Myocyte (in vitro differentiated cells): ENCODE measurements at regions not wholly inside any gene's neighbourhood (a gene's known extent, or its start where the extent isn't known, plus 50 kb on each side); places are given as distances from the start of the nearest gene placed in this dataset.

Experiments
- DNase-seq: peaks from one replicate; pipeline ENCODE4 v3.0.0-alpha.2; 2012; ENCODE audit warnings: low read depth

- DNase-seq: no peak
These were observed 115.1 kb upstream of the DAP start for GRCh38 chr5:10876006-10876744.

GRCh38 chr5:10875201-10875768, 114.3 kb upstream of the DAP start:
- DNase-seq: peak; percentile 20

- DNase-seq: no peak
These were observed 113.5 kb upstream of the DAP start for GRCh38 chr5:10874541-10874940.

GRCh38 chr5:10870791-10871190, 109.8 kb upstream of the DAP start:
- DNase-seq: no peak

GRCh38 chr5:10868956-10869355, 107.9 kb upstream of the DAP start:
- DNase-seq: no peak

GRCh38 chr5:10867389-10868303, 106.6 kb upstream of the DAP start:
- no peak for DNase-seq

GRCh38 chr5:10866913-10867312, 105.9 kb upstream of the DAP start:
- no peak for DNase-seq

GRCh38 chr5:10863763-10864383, 102.8 kb upstream of the DAP start:
- DNase-seq: peak; percentile 27

GRCh38 chr5:10862085-10862484, 101.1 kb upstream of the DAP start:
- no peak for DNase-seq

GRCh38 chr5:10861423-10861790, 100.4 kb upstream of the DAP start:
- no peak for DNase-seq

GRCh38 chr5:10860645-10861422, 99.8 kb upstream of the DAP start:
- no peak for DNase-seq

GRCh38 chr5:10860196-10860543, 99.1 kb upstream of the DAP start:
- DNase-seq: no peak

GRCh38 chr5:10859393-10860195, 98.6 kb upstream of the DAP start:
- DNase-seq: no peak

- no peak for DNase-seq
These were observed 97.9 kb upstream of the DAP start for GRCh38 chr5:10858945-10859344.

- no peak for DNase-seq
These were observed 97.3 kb upstream of the DAP start for GRCh38 chr5:10858307-10858706.

GRCh38 chr5:10857338-10857733, 96.3 kb upstream of the DAP start:
- DNase-seq: no peak

GRCh38 chr5:10856683-10857337, 95.8 kb upstream of the DAP start:
- peak; percentile 94 for DNase-seq

GRCh38 chr5:10856071-10856470, 95.0 kb upstream of the DAP start:
- DNase-seq: peak; percentile 40

GRCh38 chr5:10854506-10855277, 93.7 kb upstream of the DAP start:
- no peak for DNase-seq
